HL-60 (cell line): ENCODE measurements at regions not wholly inside any gene's neighbourhood (a gene's known extent, or its start where the extent isn't known, plus 50 kb on each side); places are given as distances from the start of the nearest gene placed in this dataset.

Experiments
- GABPA ChIP-seq: IDR thresholded peaks from 2 replicates; pipeline ENCODE4 v1.6.1; 2012; ENCODE audit warnings: low read depth
- POLR2AphosphoS5 ChIP-seq: IDR thresholded peaks from 2 replicates; pipeline ENCODE4 v1.6.1; 2012; ENCODE audit warnings: low read depth
- SPI1 ChIP-seq: IDR thresholded peaks from 2 replicates; pipeline ENCODE4 v1.6.1; 2012; ENCODE audit warnings: low read depth, mild to moderate bottlenecking, borderline replicate concordance
- TF ChIP-seq, protein P1 (sequence below): IDR thresholded peaks from one replicate; pipeline ENCODE4 v1.5.1; 2011; ENCODE audit warnings: low read length, control low read depth, inconsistent platforms; ENCODE audit not compliant: insufficient read depth

GRCh38 chr3:161914703-161915417 lies 418.3 kb downstream of the OTOL1 start:
- TF ChIP-seq, protein P1, sequence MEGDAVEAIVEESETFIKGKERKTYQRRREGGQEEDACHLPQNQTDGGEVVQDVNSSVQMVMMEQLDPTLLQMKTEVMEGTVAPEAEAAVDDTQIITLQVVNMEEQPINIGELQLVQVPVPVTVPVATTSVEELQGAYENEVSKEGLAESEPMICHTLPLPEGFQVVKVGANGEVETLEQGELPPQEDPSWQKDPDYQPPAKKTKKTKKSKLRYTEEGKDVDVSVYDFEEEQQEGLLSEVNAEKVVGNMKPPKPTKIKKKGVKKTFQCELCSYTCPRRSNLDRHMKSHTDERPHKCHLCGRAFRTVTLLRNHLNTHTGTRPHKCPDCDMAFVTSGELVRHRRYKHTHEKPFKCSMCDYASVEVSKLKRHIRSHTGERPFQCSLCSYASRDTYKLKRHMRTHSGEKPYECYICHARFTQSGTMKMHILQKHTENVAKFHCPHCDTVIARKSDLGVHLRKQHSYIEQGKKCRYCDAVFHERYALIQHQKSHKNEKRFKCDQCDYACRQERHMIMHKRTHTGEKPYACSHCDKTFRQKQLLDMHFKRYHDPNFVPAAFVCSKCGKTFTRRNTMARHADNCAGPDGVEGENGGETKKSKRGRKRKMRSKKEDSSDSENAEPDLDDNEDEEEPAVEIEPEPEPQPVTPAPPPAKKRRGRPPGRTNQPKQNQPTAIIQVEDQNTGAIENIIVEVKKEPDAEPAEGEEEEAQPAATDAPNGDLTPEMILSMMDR: no peak
- no peak for TF ChIP-seq POLR2AphosphoS5
- no peak for TF ChIP-seq GABPA
- TF ChIP-seq SPI1: no peak
